Stimulated activated CD4-positive, alpha-beta T cell treated with anti-CD3 and anti-CD28 coated beads, TNF-alpha, amount 100 ng/mL, for 1 hour (primary cell): ENCODE measurements at regions not wholly inside any gene's neighbourhood (a gene's known extent, or its start where the extent isn't known, plus 50 kb on each side); places are given as distances from the start of the nearest gene placed in this dataset.

Experiments used
- DNase-seq, 3 donors: peaks; one replicate each; pipeline ENCODE4 v3.0.0-alpha.2; 2020; ENCODE audit warnings: low read depth in 3 of 3, low spot score in 1 of 3

GRCh38 chr4:128393101-128393704 lies 105.6 kb upstream of the PGRMC2 start:
- DNase-seq: no peak

- no peak for DNase-seq
These were observed 102.9 kb upstream of the PGRMC2 start for GRCh38 chr4:128390475-128390996.

GRCh38 chr4:128388796-128389195 lies 101.2 kb upstream of the PGRMC2 start:
- no peak for DNase-seq

GRCh38 chr4:128388352-128388630 lies 100.7 kb upstream of the PGRMC2 start:
- no peak for DNase-seq

GRCh38 chr4:128387600-128388351 lies 100.2 kb upstream of the PGRMC2 start:
- no peak for DNase-seq

- no peak for DNase-seq
These were observed 99.4 kb upstream of the PGRMC2 start for GRCh38 chr4:128386761-128387599.

GRCh38 chr4:128385683-128386304 lies 98.2 kb upstream of the PGRMC2 start:
- no peak for DNase-seq

- no peak for DNase-seq
These were observed 97.4 kb upstream of the PGRMC2 start for GRCh38 chr4:128384765-128385598.

- DNase-seq: no peak
These were observed 96.5 kb upstream of the PGRMC2 start for GRCh38 chr4:128384091-128384520.

- DNase-seq: no peak
These were observed 94.3 kb upstream of the PGRMC2 start for GRCh38 chr4:128381748-128382559.

- DNase-seq: no peak
These were observed 92.7 kb upstream of the PGRMC2 start for GRCh38 chr4:128380306-128380705.

- no peak for DNase-seq
These were observed 92.2 kb upstream of the PGRMC2 start for GRCh38 chr4:128379860-128380259.

GRCh38 chr4:128378668-128379067 lies 91.1 kb upstream of the PGRMC2 start:
- no peak for DNase-seq

- DNase-seq: no peak
These were observed 89.3 kb upstream of the PGRMC2 start for GRCh38 chr4:128376958-128377357.

GRCh38 chr4:128376303-128376702 lies 88.7 kb upstream of the PGRMC2 start:
- no peak for DNase-seq

GRCh38 chr4:128373628-128374027 lies 86.0 kb upstream of the PGRMC2 start:
- DNase-seq: no peak

- no peak for DNase-seq
These were observed 84.3 kb upstream of the PGRMC2 start for GRCh38 chr4:128371876-128372275.

GRCh38 chr4:128371001-128371777 lies 83.6 kb upstream of the PGRMC2 start:
- DNase-seq: no peak

GRCh38 chr4:128366212-128366611 lies 78.6 kb upstream of the PGRMC2 start:
- no peak for DNase-seq
